ENCODE measurements at regions not wholly inside any gene's neighbourhood (a gene's known extent, or its start where the extent isn't known, plus 50 kb on each side); places are given as distances from the start of the nearest gene placed in this dataset.

DNA sequence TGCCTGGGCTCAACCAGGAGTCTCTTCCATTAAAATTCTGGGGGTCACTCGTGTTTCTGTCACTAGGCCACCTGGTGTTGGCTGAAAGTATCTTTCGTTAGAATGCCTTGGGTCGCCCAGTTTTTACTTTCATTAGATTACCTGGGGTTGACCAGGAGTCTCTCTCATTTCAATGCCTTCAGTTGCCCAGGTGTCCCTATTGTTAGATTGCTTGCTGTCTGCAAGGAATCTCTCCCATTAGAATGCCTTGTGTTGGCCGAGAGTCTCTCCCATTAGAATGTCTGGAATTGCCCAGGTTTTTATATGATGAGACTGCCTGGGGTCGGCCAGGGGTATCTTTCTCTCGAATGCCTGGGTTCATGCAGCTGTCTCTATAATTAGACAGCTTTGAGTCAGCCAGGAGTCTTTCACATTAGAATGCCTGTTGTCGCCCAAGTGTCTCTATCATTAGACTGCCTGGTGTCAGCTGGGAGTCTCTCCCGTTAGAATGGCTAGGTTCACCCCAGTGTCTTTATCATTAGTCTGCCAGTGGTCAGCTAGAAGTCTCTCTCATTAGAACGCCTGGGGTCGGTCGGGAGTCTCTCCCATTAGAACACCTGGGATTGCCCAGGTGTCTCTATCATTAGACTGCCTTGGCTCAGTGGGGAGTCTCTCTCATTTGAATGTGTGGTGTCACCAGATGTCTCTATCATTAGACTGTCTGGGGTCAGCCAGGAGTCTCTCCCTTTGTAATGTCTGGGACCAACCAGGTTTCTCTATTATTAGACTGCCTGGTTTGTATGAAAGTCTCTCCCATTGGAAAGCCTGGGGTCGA lies 1446.8 kb downstream of the UQCRFS1 start:
- H3K4me1 Mint-ChIP-seq (ENCODE audit: low read depth) = no peaks in the 10 kb centered on the region
- DNase-seq (ENCODE audit: low spot score) = no peak
- H3K9me3 Mint-ChIP-seq = peaks cover 90% of the 10 kb centered on the region
- H3K27me3 Mint-ChIP-seq (ENCODE audit: low read depth) = no peaks in the 10 kb centered on the region
- H3K4me3 Mint-ChIP-seq = no peak overlapping the region
- H3K36me3 Mint-ChIP-seq (ENCODE audit: low read depth) = no peaks in the 10 kb centered on the region
- no peak overlapping the region for H3K27ac Mint-ChIP-seq

DNA sequence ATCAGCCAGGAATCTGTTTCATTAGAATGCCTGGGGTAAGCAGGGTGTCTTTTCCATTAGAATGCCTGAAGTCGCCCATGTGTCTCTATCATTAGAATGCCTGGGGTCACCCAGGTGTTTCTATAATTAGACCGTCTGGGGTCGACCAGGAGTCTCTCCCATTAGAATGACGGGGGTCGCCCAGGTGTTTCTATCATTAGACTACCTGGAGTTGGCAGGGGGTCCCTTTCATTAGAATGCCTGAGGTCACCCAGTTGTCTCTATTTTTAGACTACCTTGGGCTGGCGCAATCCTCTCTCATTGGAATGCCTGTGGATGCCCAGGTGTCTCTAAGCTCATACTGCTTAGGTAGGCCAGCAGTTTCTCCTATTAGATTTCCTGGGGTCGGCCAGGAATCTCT lies 1447.6 kb downstream of the UQCRFS1 start:
- H3K4me1 Mint-ChIP-seq (ENCODE audit: low read depth) = no peaks in the 10 kb centered on the region
- no peaks in the 10 kb centered on the region for H3K27me3 Mint-ChIP-seq (ENCODE audit: low read depth)
- no peak overlapping the region for H3K4me3 Mint-ChIP-seq
- no peak overlapping the region for H3K27ac Mint-ChIP-seq
- no peak for DNase-seq (ENCODE audit: low spot score)
- peaks cover 91% of the 10 kb centered on the region for H3K9me3 Mint-ChIP-seq
- H3K36me3 Mint-ChIP-seq (ENCODE audit: low read depth) = no peaks in the 10 kb centered on the region

DNA sequence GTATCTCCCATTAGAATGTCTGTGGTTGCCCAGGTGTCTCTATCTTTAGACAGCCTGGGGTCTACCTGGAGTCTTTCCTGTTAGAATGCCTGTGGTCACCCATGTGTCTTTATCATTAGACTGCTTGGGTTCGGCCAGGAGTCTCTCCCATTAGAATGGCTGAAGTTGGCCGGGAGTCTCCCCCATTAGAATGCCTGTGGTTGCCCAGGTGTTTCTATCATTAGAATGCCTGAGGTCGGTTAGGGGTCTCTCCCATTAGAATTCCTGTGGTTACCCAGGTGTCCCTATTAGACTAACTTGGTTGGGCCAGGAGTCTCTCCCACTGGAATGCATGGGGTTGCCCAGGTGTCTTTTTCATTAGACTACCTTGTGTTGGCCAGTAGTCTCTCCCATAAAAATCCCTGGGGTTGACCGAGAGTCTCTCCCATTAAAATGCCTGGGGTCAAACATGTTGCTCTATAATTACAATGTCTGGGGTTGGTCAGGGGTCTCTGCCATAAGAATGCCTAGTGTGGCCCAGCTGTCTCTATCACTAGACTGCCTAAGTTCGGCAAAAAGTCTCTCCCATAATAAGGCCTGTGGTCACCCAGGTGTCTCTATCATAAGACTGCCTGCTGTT lies 1448.7 kb downstream of the UQCRFS1 start:
- H3K4me3 Mint-ChIP-seq = no peak overlapping the region
- no peak for DNase-seq (ENCODE audit: low spot score)
- H3K27me3 Mint-ChIP-seq (ENCODE audit: low read depth) = no peaks in the 10 kb centered on the region
- peaks cover 91% of the 10 kb centered on the region for H3K9me3 Mint-ChIP-seq
- H3K4me1 Mint-ChIP-seq (ENCODE audit: low read depth) = no peaks in the 10 kb centered on the region
- H3K36me3 Mint-ChIP-seq (ENCODE audit: low read depth) = no peaks in the 10 kb centered on the region
- H3K27ac Mint-ChIP-seq = no peak overlapping the region

DNA sequence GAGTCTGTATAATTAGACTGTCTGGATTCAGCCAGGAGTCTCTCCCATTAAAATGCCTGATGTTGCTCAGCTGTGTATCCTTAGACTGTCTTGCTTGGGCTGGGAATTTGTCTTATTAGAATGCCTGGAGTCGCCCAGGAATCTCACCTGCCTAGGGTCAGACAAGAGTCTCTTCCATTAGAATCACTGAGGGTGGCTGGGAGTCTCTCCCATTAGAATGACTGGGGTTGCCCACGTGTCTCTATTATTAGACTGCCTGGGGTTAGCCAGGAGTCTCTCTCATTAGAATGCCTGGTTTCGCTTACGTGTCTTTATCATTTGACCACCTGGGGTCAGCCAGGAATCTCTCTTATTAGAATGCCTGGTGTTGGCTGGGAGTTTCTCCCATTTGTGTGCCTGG lies 1450.0 kb downstream of the UQCRFS1 start:
- peaks cover 90% of the 10 kb centered on the region for H3K9me3 Mint-ChIP-seq
- H3K36me3 Mint-ChIP-seq (ENCODE audit: low read depth) = no peaks in the 10 kb centered on the region

DNA sequence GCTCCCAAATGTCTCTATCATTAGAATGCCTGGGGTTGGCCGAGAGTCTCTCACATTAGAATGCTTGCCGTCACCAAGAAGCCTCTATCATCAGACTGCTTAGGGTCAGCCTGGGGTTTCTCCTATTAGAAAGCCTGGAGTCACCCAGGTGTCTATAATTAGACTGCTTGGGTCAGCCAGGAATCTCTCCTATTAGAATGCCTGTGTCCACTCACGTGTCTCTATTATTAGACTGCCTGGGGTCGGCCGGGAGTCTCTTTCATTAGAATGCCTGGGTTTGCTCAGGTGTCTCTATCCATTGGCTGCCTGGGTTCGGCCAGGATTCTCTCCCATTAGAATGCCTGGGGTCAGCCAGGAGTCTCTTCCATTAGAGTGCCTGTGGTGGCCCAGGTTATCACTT lies 1453.1 kb downstream of the UQCRFS1 start:
- no peak overlapping the region for H3K4me3 Mint-ChIP-seq
- no peak for DNase-seq (ENCODE audit: low spot score)
- H3K4me1 Mint-ChIP-seq (ENCODE audit: low read depth) = no peaks in the 10 kb centered on the region
- no peak overlapping the region for H3K27ac Mint-ChIP-seq
- no peaks in the 10 kb centered on the region for H3K36me3 Mint-ChIP-seq (ENCODE audit: low read depth)
- peaks cover 72% of the 10 kb centered on the region for H3K9me3 Mint-ChIP-seq
- no peaks in the 10 kb centered on the region for H3K27me3 Mint-ChIP-seq (ENCODE audit: low read depth)

More for the DNA sequence above, 1450.0 kb downstream of the UQCRFS1 start:
- Mint-ChIP-seq H3K4me1 (ENCODE audit: low read depth) (no peaks in the 10 kb centered on the region), H3K27ac (no peak overlapping the region), H3K27me3 (ENCODE audit: low read depth) (no peaks in the 10 kb centered on the region), H3K4me3 (no peak overlapping the region)
- DNase-seq (ENCODE audit: low spot score) = no peak

DNA sequence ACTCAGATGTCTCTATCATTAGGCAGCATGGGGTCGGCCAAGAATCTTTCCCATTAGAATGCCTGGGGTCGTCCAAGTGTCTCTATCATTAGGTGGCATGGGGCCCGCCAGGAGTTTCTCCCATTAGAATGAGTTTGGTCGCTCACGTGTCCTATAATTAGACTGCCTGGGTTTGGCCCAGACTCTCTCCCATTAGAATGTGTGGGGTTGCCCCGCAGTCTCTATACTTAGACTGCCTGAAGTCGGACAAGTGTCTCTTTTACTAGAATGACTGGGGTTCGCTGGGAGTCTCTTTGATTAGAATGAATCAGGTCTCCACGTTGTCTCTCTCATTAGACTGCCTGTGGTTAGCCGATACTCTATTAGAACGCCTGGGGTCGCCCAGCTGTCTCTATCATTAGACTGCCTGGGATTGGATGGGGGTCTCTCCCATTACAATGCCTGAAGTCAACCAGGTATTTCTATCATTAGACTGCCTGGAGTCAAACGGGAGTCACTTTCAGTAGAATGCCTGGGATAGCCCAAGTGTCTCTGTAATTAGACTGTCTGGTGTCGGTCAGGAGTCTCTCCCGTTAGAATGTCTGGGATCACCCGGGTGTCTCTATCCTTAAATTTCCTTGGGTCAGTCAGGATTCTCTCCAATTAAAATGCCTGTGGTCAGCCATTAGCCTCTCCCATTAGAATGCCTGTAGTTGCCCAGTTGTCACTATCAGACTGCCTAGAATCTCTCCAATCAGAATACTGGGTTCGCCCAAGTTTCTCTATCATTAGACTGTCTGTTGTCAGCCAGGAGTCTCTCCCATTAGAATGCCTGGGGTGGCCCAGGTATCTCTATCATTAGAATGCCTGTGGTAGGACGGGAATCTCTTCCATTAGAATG lies 1454.1 kb downstream of the UQCRFS1 start:
- no peak for DNase-seq (ENCODE audit: low spot score)
- Mint-ChIP-seq H3K36me3 (ENCODE audit: low read depth) (no peaks in the 10 kb centered on the region), H3K27ac (no peak overlapping the region), H3K4me1 (ENCODE audit: low read depth) (no peaks in the 10 kb centered on the region), H3K27me3 (ENCODE audit: low read depth) (no peaks in the 10 kb centered on the region), H3K9me3 (peaks cover 73% of the 10 kb centered on the region), H3K4me3 (no peak overlapping the region)

DNA sequence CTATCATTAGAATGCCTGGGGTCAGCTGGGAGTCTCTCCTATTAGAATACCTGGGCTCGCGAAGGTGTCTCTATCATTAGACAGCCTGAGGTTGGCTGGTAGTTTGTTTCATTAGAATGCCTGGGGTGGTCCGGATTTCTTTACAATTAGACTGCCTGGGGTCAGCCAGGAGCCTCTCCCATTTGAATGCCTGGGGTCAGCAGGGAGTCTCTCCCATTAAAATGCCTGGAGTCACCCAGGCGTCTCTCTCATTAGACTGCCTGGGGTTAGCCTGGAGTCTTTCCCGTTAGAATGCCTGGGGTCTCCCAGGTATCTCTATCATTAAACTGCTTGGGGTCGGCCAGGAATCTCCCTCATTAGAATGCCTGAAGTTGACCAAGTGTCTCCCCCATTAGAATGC lies 1458.3 kb downstream of the UQCRFS1 start:
- no peak overlapping the region for H3K4me3 Mint-ChIP-seq
- no peaks in the 10 kb centered on the region for H3K27me3 Mint-ChIP-seq (ENCODE audit: low read depth)
- no peak for DNase-seq (ENCODE audit: low spot score)
- no peaks in the 10 kb centered on the region for H3K36me3 Mint-ChIP-seq (ENCODE audit: low read depth)
- no peaks in the 10 kb centered on the region for H3K4me1 Mint-ChIP-seq (ENCODE audit: low read depth)
- H3K9me3 Mint-ChIP-seq = peaks cover 75% of the 10 kb centered on the region
- no peak overlapping the region for H3K27ac Mint-ChIP-seq

DNA sequence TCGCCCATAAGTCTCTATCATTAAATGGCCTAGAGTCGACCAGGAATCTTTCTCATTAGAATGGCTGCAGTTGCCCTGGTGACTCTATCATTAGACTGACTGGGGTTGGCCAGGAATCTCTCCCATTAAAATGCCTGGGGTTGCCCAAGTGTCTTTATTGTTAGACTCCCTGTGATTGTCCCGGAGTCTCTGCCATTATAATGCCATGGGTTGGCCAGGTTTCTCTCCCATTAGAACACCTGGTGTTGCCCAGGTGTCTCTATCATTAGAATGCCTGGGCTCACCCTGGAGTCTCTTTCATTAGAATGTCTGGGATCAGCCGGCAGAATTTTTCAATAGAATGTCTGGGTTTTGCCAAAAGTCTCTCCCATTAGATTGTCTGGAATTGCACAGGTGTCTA lies 1459.3 kb downstream of the UQCRFS1 start:
- Mint-ChIP-seq H3K4me1 (ENCODE audit: low read depth) (no peaks in the 10 kb centered on the region), H3K27me3 (ENCODE audit: low read depth) (no peaks in the 10 kb centered on the region), H3K4me3 (no peak overlapping the region), H3K36me3 (ENCODE audit: low read depth) (no peaks in the 10 kb centered on the region), H3K27ac (no peak overlapping the region), H3K9me3 (peaks cover 71% of the 10 kb centered on the region)
- DNase-seq (ENCODE audit: low spot score) = no peak

DNA sequence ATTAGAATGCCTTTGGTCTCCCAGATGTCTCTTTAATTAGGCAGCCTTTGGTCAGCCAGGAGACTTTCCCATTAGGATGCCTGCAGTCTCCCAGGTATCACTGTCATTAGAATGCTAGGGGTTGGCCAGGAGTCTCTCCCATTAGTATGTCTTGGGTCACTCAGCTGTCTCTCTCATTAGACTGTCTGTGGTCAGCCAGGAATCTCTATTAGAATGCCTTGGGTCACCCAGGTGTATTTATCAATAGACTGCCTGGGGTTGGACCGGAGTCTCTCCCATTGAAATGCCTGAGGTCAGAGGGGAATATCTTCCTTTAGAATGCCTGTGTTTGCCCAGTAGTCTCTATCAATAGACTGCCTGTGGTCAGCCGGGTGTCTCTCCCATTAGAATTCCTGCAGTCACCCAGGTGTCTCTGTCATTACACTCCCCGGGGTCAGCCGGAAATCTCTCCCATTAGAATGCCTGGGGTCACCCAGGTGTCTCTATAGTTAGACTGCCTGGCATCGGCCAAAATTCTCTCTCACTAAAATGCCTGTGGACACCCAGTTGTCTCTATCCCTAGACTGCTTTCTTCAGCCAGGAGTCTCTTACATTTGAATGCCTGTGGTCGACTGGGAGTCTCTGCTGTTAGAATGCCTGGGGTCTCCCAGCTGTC lies 1460.3 kb downstream of the UQCRFS1 start:
- Mint-ChIP-seq H3K4me3 (no peak overlapping the region), H3K27me3 (ENCODE audit: low read depth) (no peaks in the 10 kb centered on the region), H3K4me1 (ENCODE audit: low read depth) (no peaks in the 10 kb centered on the region), H3K36me3 (ENCODE audit: low read depth) (no peaks in the 10 kb centered on the region), H3K9me3 (peaks cover 70% of the 10 kb centered on the region), H3K27ac (no peak overlapping the region)
- no peak for DNase-seq (ENCODE audit: low spot score)

DNA sequence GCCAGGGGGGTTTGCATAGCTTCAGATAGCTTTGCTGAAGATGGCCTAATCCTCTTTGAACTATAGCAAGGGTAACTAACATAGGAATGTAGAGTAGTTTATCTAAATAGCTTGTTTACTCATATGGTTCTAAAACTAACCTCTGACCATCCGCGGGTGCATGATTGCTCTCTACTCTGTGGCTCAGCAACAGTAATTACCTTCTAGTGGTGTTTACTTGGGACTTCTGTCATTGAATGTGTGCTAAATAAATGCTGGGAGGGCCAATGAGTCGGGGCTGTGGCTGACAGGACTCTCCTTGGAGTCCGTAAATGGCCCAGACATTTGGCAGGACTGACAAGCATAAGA lies 1461.9 kb downstream of the UQCRFS1 start:
- H3K4me1 Mint-ChIP-seq (ENCODE audit: low read depth) = no peaks in the 10 kb centered on the region
- H3K9me3 Mint-ChIP-seq = peaks cover 79% of the 10 kb centered on the region
- H3K27ac Mint-ChIP-seq = no peak overlapping the region
- DNase-seq (ENCODE audit: low spot score) = no peak
- no peaks in the 10 kb centered on the region for H3K27me3 Mint-ChIP-seq (ENCODE audit: low read depth)
- H3K4me3 Mint-ChIP-seq = no peak overlapping the region
- no peaks in the 10 kb centered on the region for H3K36me3 Mint-ChIP-seq (ENCODE audit: low read depth)

DNA sequence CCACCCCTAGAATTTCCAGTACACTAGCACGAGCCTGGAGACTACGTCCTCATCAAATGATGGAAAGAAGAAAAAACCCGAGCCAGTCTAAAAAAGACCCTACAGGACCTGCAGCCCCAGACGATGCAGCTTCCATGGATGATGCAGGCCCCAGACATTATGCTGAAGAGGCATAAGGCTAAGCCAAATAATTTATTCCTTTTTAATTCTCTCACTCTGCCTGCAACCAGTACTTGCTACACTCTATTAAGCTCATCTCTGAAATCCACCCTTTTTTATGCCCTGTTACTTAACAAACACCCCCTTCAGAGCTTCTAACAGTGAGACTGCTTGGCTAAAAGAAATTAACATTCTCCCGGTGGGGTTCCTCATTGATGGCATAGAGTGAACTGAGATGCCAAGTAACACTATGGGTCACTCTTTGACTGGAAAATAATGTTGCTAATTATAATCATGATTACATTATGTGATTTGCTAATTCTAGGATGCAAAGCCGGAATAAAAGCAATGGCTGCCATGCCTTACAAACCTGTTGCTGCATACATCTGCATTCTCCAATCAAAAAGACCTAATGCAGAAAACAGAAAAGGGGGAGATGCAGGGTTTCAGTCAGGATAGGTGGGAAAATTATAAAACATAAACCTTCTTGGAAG lies 1462.4 kb downstream of the UQCRFS1 start:
- Mint-ChIP-seq H3K9me3 (peaks cover 82% of the 10 kb centered on the region), H3K4me1 (ENCODE audit: low read depth) (no peaks in the 10 kb centered on the region), H3K27me3 (ENCODE audit: low read depth) (no peaks in the 10 kb centered on the region), H3K36me3 (ENCODE audit: low read depth) (no peaks in the 10 kb centered on the region), H3K4me3 (no peak overlapping the region), H3K27ac (no peak overlapping the region)
- DNase-seq (ENCODE audit: low spot score) = no peak

DNA sequence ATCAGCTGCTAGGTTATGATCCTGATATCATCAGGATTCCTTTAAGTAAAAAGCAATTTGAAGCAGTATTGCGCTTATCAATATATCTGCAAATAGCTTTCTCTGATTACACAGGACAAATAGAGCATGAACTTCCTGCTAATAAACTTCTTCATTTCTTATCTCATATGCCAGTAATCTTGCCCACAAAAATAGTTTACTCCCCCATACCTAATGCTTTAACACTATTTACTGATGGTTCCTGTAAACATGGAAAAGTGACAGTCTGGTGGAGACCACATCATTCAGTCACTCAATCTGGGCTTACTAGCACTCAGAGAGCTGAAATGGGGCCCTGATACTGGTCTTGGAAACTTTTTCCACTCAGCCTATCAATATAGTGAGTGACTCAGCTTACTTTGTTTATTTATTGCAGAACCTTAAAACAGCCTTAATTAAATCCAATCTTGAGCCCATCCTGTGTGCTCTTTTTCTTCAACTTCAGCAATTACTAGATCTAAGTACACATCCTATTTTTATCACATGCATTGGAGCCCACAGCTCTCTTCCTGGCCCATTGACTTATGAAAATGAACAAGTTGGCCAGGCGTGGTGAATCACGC lies 1464.3 kb downstream of the UQCRFS1 start:
- H3K27me3 Mint-ChIP-seq (ENCODE audit: low read depth) = no peaks in the 10 kb centered on the region
- no peak overlapping the region for H3K27ac Mint-ChIP-seq
- H3K36me3 Mint-ChIP-seq (ENCODE audit: low read depth) = peaks cover 2% of the 10 kb centered on the region
- H3K9me3 Mint-ChIP-seq = peaks cover 70% of the 10 kb centered on the region
- H3K4me1 Mint-ChIP-seq (ENCODE audit: low read depth) = no peaks in the 10 kb centered on the region
- no peak for DNase-seq (ENCODE audit: low spot score)
- no peak overlapping the region for H3K4me3 Mint-ChIP-seq

DNA sequence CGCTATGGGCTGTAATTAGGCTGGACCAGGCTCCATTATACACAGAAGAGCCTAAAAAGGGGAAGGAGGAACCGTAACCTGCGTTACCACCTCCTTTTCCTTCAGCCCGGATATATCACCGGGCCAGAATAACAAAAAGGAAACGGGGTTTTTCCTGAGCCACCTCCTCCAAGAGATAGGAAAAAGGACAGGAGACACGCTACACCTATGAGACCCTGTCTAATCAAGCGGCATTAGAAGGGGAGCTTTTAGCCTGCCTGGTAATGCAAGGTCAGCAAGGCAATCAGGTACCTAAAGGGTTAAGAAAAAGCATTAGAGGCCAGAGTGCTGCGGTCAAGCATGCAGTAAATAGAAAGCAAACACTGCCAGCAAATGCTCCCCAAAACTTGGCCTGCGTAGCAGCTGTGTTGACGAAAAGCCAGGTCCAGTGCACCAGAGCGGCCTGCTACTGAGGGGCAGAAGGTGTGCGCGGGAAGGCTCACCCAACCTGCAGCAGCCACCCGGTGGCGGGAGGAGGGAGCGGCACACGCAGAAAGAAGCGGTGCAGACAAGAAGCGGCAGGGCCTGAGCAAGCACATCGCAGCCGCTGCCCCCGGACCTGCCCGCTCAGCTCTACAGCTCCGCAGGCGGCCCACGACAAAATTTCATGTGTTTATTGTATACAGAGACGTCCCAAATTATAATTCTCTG lies 1466.1 kb downstream of the UQCRFS1 start:
- no peak for DNase-seq (ENCODE audit: low spot score)
- no peaks in the 10 kb centered on the region for H3K27me3 Mint-ChIP-seq (ENCODE audit: low read depth)
- no peak overlapping the region for H3K4me3 Mint-ChIP-seq
- H3K4me1 Mint-ChIP-seq (ENCODE audit: low read depth) = no peaks in the 10 kb centered on the region
- peaks cover 52% of the 10 kb centered on the region for H3K9me3 Mint-ChIP-seq
- H3K27ac Mint-ChIP-seq = no peak overlapping the region
- H3K36me3 Mint-ChIP-seq (ENCODE audit: low read depth) = peaks cover 3% of the 10 kb centered on the region
